ENCODE measurements at regions not wholly inside any gene's neighbourhood (a gene's known extent, or its start where the extent isn't known, plus 50 kb on each side); places are given as distances from the start of the nearest gene placed in this dataset.

DNA sequence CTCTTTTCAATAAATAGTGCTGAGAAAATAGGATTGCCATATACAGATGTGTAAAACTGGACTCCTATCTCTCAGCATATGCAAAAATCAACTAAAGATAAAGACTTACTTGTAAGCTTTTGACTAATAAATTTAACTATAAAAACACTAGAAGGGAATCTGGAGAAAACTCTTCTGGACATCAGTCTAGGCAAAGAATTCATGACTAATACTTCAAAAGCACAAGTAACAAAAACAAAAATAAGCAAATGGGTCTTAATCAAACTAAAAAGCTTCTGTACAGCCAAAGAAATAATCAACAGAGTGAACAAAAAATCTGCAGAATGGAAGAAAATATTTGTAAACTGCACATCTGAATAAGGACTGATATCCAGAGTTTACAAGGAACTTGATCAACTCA is 1122.2 kb downstream of the TBL1XR1 start:
- no peak for TF ChIP-seq POLR2A (IDR thresholded peaks at IDR 0.05; ENCODE audit: low read length)
- no peak for TF ChIP-seq GATA1 (IDR thresholded peaks at IDR 0.05; ENCODE audit: low read depth, low read length)

Data from erythroblast (primary cell).